Trophoblast cell (in vitro differentiated cells and primary cell): ENCODE measurements at regions not wholly inside any gene's neighbourhood (a gene's known extent, or its start where the extent isn't known, plus 50 kb on each side); places are given as distances from the start of the nearest gene placed in this dataset.

Source experiments
- DNase-seq, 2 donors: peaks; one replicate each; pipeline ENCODE4 v3.0.0-alpha.2; 2016
- H2AFZ ChIP-seq: 2 replicates; pipeline ENCODE4 v1.6.1; 2013; ENCODE audit warnings: low read length, moderate library complexity, mild to moderate bottlenecking; ENCODE audit not compliant: insufficient read depth, poor library complexity
- H2AK5ac ChIP-seq: 2 replicates; pipeline ENCODE4 v1.6.1; 2013; ENCODE audit warnings: mild to moderate bottlenecking, low read length
- H2BK120ac ChIP-seq: 2 replicates; pipeline ENCODE4 v1.6.1; 2013; ENCODE audit warnings: low read length, mild to moderate bottlenecking, moderate library complexity; ENCODE audit not compliant: insufficient read depth, poor library complexity
- H2BK12ac ChIP-seq: 2 replicates; pipeline ENCODE4 v1.6.1; 2013; ENCODE audit warnings: mild to moderate bottlenecking, low read length, moderate library complexity
- H2BK5ac ChIP-seq: 2 replicates; pipeline ENCODE4 v1.6.1; 2013; ENCODE audit warnings: low read length, low read depth, moderate library complexity, mild to moderate bottlenecking; ENCODE audit not compliant: poor library complexity
- H3K14ac ChIP-seq: 2 replicates; pipeline ENCODE4 v1.6.1; 2013; ENCODE audit warnings: mild to moderate bottlenecking, low read length
- H3K18ac ChIP-seq: 2 replicates; pipeline ENCODE4 v1.6.1; 2013; ENCODE audit warnings: mild to moderate bottlenecking, low read length
- H3K23ac ChIP-seq: 2 replicates; pipeline ENCODE4 v1.6.1; 2013; ENCODE audit warnings: low read length
- H3K27ac ChIP-seq: 2 replicates; pipeline ENCODE4 v1.5.1; 2013; ENCODE audit warnings: low read depth, mild to moderate bottlenecking, inconsistent platforms, low read length, moderate library complexity
- H3K27me3 ChIP-seq: 2 replicates; pipeline ENCODE4 v1.6.1; 2013; ENCODE audit warnings: inconsistent platforms, mild to moderate bottlenecking, low read length, moderate library complexity; ENCODE audit not compliant: insufficient read depth
- H3K36me3 ChIP-seq, 2 experiments: 1 replicate in 1 of 2; 2 replicates in 1 of 2; pipeline ENCODE4 v1.6.1; 2013; ENCODE audit warnings: low read length in 2 of 2, mild to moderate bottlenecking in 2 of 2, moderate library complexity in 1 of 2; ENCODE audit not compliant: insufficient read depth in 2 of 2, control insufficient read depth in 1 of 2
- H3K4ac ChIP-seq: 2 replicates; pipeline ENCODE4 v1.6.1; 2013; ENCODE audit warnings: low read depth, mild to moderate bottlenecking, low read length, moderate library complexity
- H3K4me1 ChIP-seq, 2 experiments: 1 replicate in 1 of 2; 2 replicates in 1 of 2; pipeline ENCODE4 v1.6.1; 2013; ENCODE audit warnings: low read length in 2 of 2, mild to moderate bottlenecking in 2 of 2, moderate library complexity in 1 of 2; ENCODE audit not compliant: insufficient read depth in 2 of 2, control insufficient read depth in 1 of 2
- H3K4me2 ChIP-seq: 2 replicates; pipeline ENCODE4 v1.6.1; 2013; ENCODE audit warnings: inconsistent platforms, mild to moderate bottlenecking, low read length, moderate library complexity
- H3K4me3 ChIP-seq: 2 replicates; pipeline ENCODE4 v1.5.1; 2013; ENCODE audit warnings: mild to moderate bottlenecking, low read depth, low read length, inconsistent platforms
- H3K79me1 ChIP-seq: one replicate; pipeline ENCODE4 v1.6.1; 2013; ENCODE audit warnings: low read length
- H3K79me2 ChIP-seq: 2 replicates; pipeline ENCODE4 v1.6.1; 2013; ENCODE audit warnings: low read length, mild to moderate bottlenecking; ENCODE audit not compliant: control insufficient read depth, insufficient read depth, poor library complexity
- H3K9ac ChIP-seq: 2 replicates; pipeline ENCODE4 v1.6.1; 2013; ENCODE audit warnings: mild to moderate bottlenecking, low read length
- H3K9me3 ChIP-seq: 2 replicates; pipeline ENCODE4 v1.6.1; 2013; ENCODE audit warnings: low read depth, mild to moderate bottlenecking, control low read depth, inconsistent platforms, low read length; ENCODE audit not compliant: insufficient read depth
- H4K12ac ChIP-seq: 2 replicates; pipeline ENCODE4 v1.6.1; 2013; ENCODE audit warnings: low read depth, mild to moderate bottlenecking, low read length, moderate library complexity
- H4K8ac ChIP-seq: 2 replicates; pipeline ENCODE4 v1.6.1; 2013; ENCODE audit warnings: low read depth, mild to moderate bottlenecking, low read length, moderate library complexity
- H4K91ac ChIP-seq: one replicate; pipeline ENCODE4 v1.6.1; 2013; ENCODE audit warnings: low read depth, mild to moderate bottlenecking, low read length, moderate library complexity
- WGBS: extraction: QIAGEN DNeasy Blood & Tissue Kit; methylation state at CpG from one replicate; pipeline ENCODE4 v1.1.7; 2013; ENCODE audit warnings: missing lambda C conversion rate; ENCODE audit not compliant: insufficient read length, insufficient coverage; ENCODE audit errors: extremely low coverage; 5-methylcytosine and 5-hydroxymethylcytosine counted together

DNA sequence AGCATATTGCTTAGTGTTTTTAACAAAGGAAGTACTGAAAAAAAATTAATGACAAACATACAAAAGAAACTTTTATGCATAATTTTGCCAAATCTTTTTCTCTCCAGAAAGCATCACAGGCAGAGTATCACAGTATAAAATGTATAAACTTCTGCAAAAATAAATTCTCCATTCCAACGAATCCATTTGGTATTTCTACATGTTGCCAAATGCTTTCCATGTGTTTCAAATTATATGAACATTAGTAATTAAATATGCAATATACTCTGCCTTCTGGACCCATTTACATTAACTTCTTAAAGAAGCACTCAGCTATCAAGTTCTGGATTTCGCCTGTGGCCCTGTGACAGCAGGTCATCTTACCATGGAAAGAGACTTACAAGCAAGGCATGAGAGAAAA lies 189.1 kb upstream of the ALCAM start:
- no peak for DNase-seq
- Histone ChIP-seq H3K4me1 (no peaks in the 10 kb centered on the region), H4K8ac (no peak overlapping the region), H3K4me3 (no peak overlapping the region), H4K12ac (no peak overlapping the region), H3K9me3 (no peaks in the 10 kb centered on the region), H3K14ac (no peak overlapping the region), H2BK5ac (no peak overlapping the region), H3K27me3 (no peaks in the 10 kb centered on the region), H3K79me1 (no peaks in the 10 kb centered on the region), H4K91ac (no peak overlapping the region), H2AFZ (no peak overlapping the region), H2AK5ac (no peak overlapping the region), H3K9ac (no peak overlapping the region), H3K36me3 (no peaks in the 10 kb centered on the region), H3K4ac (no peak overlapping the region), H3K79me2 (no peaks in the 10 kb centered on the region), H3K27ac (no peak overlapping the region), H3K4me2 (no peak overlapping the region), H3K23ac (no peak overlapping the region), H3K18ac (no peak overlapping the region), H2BK120ac (no peak overlapping the region), H2BK12ac (no peak overlapping the region)
- no CpG with 5 or more reads among the region's 2 CpGs for WGBS

DNA sequence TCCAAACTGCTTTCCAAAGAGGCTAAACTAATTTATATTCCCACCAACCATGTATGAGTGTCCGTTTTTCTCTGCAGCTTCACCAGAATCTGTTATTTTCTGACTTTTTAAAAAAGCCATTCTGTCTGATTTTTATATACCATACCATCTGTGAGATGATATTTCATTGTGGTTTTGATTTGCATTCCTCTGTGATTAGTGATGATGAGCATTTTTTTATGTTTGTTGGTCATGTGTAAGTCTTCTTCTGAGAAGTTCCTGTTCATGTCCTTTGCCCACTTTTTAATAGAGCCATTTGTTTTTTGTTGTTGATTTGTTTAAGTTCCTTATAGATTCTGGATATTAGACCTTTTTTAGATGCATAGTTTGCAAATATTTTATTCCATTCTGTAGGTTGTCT lies 179.4 kb upstream of the ALCAM start:
- no peak overlapping the region for H4K8ac ChIP-seq
- H3K27me3 ChIP-seq, result no peaks in the 10 kb centered on the region
- H3K27ac ChIP-seq, result no peak overlapping the region
- H3K4me2 ChIP-seq, result no peak overlapping the region
- no peak overlapping the region for H2AFZ ChIP-seq
- no peak overlapping the region for H3K23ac ChIP-seq
- H2AK5ac ChIP-seq, result no peak overlapping the region
- no peaks in the 10 kb centered on the region for H3K79me2 ChIP-seq
- H3K36me3 ChIP-seq, result no peaks in the 10 kb centered on the region
- no CpG with 5 or more reads among the region's 1 CpG for WGBS
- no peak overlapping the region for H2BK12ac ChIP-seq
- H3K9ac ChIP-seq, result no peak overlapping the region
- H3K4ac ChIP-seq, result no peak overlapping the region
- peaks cover 2% of the 10 kb centered on the region for H3K9me3 ChIP-seq
- H3K4me3 ChIP-seq, result no peak overlapping the region
- no peak overlapping the region for H4K12ac ChIP-seq
- no peak overlapping the region for H2BK120ac ChIP-seq
- no peaks in the 10 kb centered on the region for H3K79me1 ChIP-seq
- no peak overlapping the region for H4K91ac ChIP-seq
- no peak overlapping the region for H3K18ac ChIP-seq
- no peak overlapping the region for H2BK5ac ChIP-seq
- no peaks in the 10 kb centered on the region for H3K4me1 ChIP-seq
- H3K14ac ChIP-seq, result no peak overlapping the region
- DNase-seq, result no peak

- Histone ChIP-seq H3K4me1 (no peaks in the 10 kb centered on the region), H3K14ac (no peak overlapping the region), H3K79me2 (no peaks in the 10 kb centered on the region), H3K36me3 (no peaks in the 10 kb centered on the region), H3K79me1 (no peaks in the 10 kb centered on the region), H2BK120ac (no peak overlapping the region), H3K18ac (no peak overlapping the region), H3K9me3 (peaks cover 2% of the 10 kb centered on the region), H3K9ac (no peak overlapping the region), H2BK5ac (no peak overlapping the region), H3K27me3 (no peaks in the 10 kb centered on the region), H2BK12ac (no peak overlapping the region), H3K27ac (no peak overlapping the region), H3K4ac (no peak overlapping the region), H3K23ac (no peak overlapping the region), H3K4me3 (no peak overlapping the region), H4K91ac (no peak overlapping the region), H2AK5ac (no peak overlapping the region), H4K8ac (no peak overlapping the region), H3K4me2 (no peak overlapping the region), H2AFZ (no peak overlapping the region), H4K12ac (no peak overlapping the region)
- no peak for DNase-seq
These were observed 171.4 kb upstream of the ALCAM start for GRCh38 chr3:105195260-105195659.

DNA sequence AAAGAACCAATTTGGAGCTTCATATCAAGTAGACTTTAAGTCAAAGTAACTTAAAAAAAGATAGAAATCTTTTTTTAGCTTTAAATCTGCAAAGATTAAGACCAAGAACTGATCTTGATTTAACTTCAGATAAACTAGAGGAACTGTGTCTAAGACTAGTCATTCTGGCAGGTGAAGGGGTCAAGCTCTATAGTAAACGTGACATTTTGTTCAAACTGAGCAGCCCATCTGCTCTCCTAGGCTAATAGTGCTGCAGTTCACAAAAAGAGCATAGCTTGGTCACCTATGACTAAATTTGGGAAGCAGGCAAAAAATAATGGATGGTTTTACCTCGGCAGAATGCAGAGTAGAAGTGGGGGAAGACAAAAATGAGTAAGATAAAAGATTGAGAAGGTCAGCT lies 168.8 kb upstream of the ALCAM start:
- no peak overlapping the region for H4K12ac ChIP-seq
- H4K8ac ChIP-seq, result no peak overlapping the region
- H3K4me3 ChIP-seq, result no peak overlapping the region
- no peak overlapping the region for H2BK12ac ChIP-seq
- H4K91ac ChIP-seq, result no peak overlapping the region
- no peaks in the 10 kb centered on the region for H3K36me3 ChIP-seq
- H3K4me1 ChIP-seq, result no peaks in the 10 kb centered on the region
- whole genome bisulfite sequencing, result no CpG with 5 or more reads among the region's 2 CpGs
- H3K9ac ChIP-seq, result no peak overlapping the region
- no peak overlapping the region for H3K27ac ChIP-seq
- H3K79me1 ChIP-seq, result no peaks in the 10 kb centered on the region
- H3K18ac ChIP-seq, result no peak overlapping the region
- no peak overlapping the region for H2BK5ac ChIP-seq
- H3K14ac ChIP-seq, result no peak overlapping the region
- no peak for DNase-seq
- H3K23ac ChIP-seq, result no peak overlapping the region
- H3K4me2 ChIP-seq, result no peak overlapping the region
- H3K9me3 ChIP-seq, result no peaks in the 10 kb centered on the region
- H2BK120ac ChIP-seq, result no peak overlapping the region
- H2AK5ac ChIP-seq, result no peak overlapping the region
- H3K27me3 ChIP-seq, result no peaks in the 10 kb centered on the region
- H3K4ac ChIP-seq, result no peak overlapping the region
- no peaks in the 10 kb centered on the region for H3K79me2 ChIP-seq
- H2AFZ ChIP-seq, result no peak overlapping the region

- WGBS, result no CpG with 5 or more reads among the region's 3 CpGs
- H3K9me3 ChIP-seq, result no peaks in the 10 kb centered on the region
- no peak overlapping the region for H3K4me2 ChIP-seq
- no peak overlapping the region for H3K23ac ChIP-seq
- no peaks in the 10 kb centered on the region for H3K4me1 ChIP-seq
- no peak overlapping the region for H4K12ac ChIP-seq
- no peaks in the 10 kb centered on the region for H3K36me3 ChIP-seq
- H3K27ac ChIP-seq, result no peak overlapping the region
- DNase-seq, result no peak
- H3K14ac ChIP-seq, result no peak overlapping the region
- H3K9ac ChIP-seq, result no peak overlapping the region
- H2BK12ac ChIP-seq, result no peak overlapping the region
- H3K79me1 ChIP-seq, result no peaks in the 10 kb centered on the region
- H2BK5ac ChIP-seq, result no peak overlapping the region
- no peak overlapping the region for H2AK5ac ChIP-seq
- no peak overlapping the region for H3K4ac ChIP-seq
- H3K27me3 ChIP-seq, result no peaks in the 10 kb centered on the region
- H3K18ac ChIP-seq, result no peak overlapping the region
- no peak overlapping the region for H4K91ac ChIP-seq
- no peak overlapping the region for H4K8ac ChIP-seq
- no peak overlapping the region for H2BK120ac ChIP-seq
- no peaks in the 10 kb centered on the region for H3K79me2 ChIP-seq
- no peak overlapping the region for H2AFZ ChIP-seq
- H3K4me3 ChIP-seq, result no peak overlapping the region
These were observed 167.5 kb upstream of the ALCAM start for GRCh38 chr3:105199217-105199616.
